GM19238 (cell line): ENCODE measurements at regions not wholly inside any gene's neighbourhood (a gene's known extent, or its start where the extent isn't known, plus 50 kb on each side); places are given as distances from the start of the nearest gene placed in this dataset.

Experiments
- DNase-seq: peaks from one replicate; pipeline ENCODE4 v3.0.0; 2011; ENCODE audit warnings: low spot score; ENCODE audit not compliant: insufficient read length

- no peak for DNase-seq
These were observed 101.8 kb upstream of the TLR3 start for GRCh38 chr4:185966997-185967775.

GRCh38 chr4:185969657-185970056, 99.3 kb upstream of the TLR3 start:
- no peak for DNase-seq

- no peak for DNase-seq
These were observed 80.9 kb upstream of the TLR3 start for GRCh38 chr4:185987961-185988627.

- no peak for DNase-seq
These were observed 77.2 kb upstream of the TLR3 start for GRCh38 chr4:185991770-185992169.

- no peak for DNase-seq
These were observed 76.4 kb upstream of the TLR3 start for GRCh38 chr4:185992585-185992984.

- no peak for DNase-seq
These were observed 75.5 kb upstream of the TLR3 start for GRCh38 chr4:185993328-185993973.

GRCh38 chr4:185994750-185995149, 74.2 kb upstream of the TLR3 start:
- DNase-seq, result no peak

- no peak for DNase-seq
These were observed 73.3 kb upstream of the TLR3 start for GRCh38 chr4:185995665-185996064.

- DNase-seq, result no peak
These were observed 71.7 kb upstream of the TLR3 start for GRCh38 chr4:185997296-185997695.

GRCh38 chr4:185998791-185999190, 70.2 kb upstream of the TLR3 start:
- DNase-seq, result no peak

GRCh38 chr4:185999207-185999606, 69.7 kb upstream of the TLR3 start:
- DNase-seq, result no peak

- DNase-seq, result no peak
These were observed 66.1 kb upstream of the TLR3 start for GRCh38 chr4:186002853-186003252.

GRCh38 chr4:186003746-186004145, 65.2 kb upstream of the TLR3 start:
- no peak for DNase-seq

- DNase-seq, result no peak
These were observed 60.9 kb upstream of the TLR3 start for GRCh38 chr4:186008057-186008456.

GRCh38 chr4:186009976-186010375, 59.0 kb upstream of the TLR3 start:
- DNase-seq, result no peak

GRCh38 chr4:186010821-186011220, 58.1 kb upstream of the TLR3 start:
- no peak for DNase-seq

- no peak for DNase-seq
These were observed 56.9 kb upstream of the TLR3 start for GRCh38 chr4:186012071-186012470.

GRCh38 chr4:186013419-186014186, 55.4 kb upstream of the TLR3 start:
- no peak for DNase-seq

- DNase-seq, result no peak
These were observed 53.6 kb upstream of the TLR3 start for GRCh38 chr4:186015212-186015817.

GRCh38 chr4:186016796-186017195, 52.2 kb upstream of the TLR3 start:
- no peak for DNase-seq

GRCh38 chr4:186017801-186018200, 51.2 kb upstream of the TLR3 start:
- DNase-seq, result no peak
